ENCODE measurements at regions not wholly inside any gene's neighbourhood (a gene's known extent, or its start where the extent isn't known, plus 50 kb on each side); places are given as distances from the start of the nearest gene placed in this dataset.

- TF ChIP-seq, protein P1, sequence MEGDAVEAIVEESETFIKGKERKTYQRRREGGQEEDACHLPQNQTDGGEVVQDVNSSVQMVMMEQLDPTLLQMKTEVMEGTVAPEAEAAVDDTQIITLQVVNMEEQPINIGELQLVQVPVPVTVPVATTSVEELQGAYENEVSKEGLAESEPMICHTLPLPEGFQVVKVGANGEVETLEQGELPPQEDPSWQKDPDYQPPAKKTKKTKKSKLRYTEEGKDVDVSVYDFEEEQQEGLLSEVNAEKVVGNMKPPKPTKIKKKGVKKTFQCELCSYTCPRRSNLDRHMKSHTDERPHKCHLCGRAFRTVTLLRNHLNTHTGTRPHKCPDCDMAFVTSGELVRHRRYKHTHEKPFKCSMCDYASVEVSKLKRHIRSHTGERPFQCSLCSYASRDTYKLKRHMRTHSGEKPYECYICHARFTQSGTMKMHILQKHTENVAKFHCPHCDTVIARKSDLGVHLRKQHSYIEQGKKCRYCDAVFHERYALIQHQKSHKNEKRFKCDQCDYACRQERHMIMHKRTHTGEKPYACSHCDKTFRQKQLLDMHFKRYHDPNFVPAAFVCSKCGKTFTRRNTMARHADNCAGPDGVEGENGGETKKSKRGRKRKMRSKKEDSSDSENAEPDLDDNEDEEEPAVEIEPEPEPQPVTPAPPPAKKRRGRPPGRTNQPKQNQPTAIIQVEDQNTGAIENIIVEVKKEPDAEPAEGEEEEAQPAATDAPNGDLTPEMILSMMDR (IDR thresholded peaks at IDR 0.05; ENCODE audit: control extremely low read depth in 1 of 3, insufficient read depth in 1 of 3, low read depth in 1 of 3, low read length in 3 of 3): no peak
- TF ChIP-seq ASH2L (IDR thresholded peaks at IDR 0.05; ENCODE audit: low read length): no peak
- TF ChIP-seq TEAD4 (IDR thresholded peaks at IDR 0.05; ENCODE audit: low read depth, low read length): no peak
- no peak for TF ChIP-seq MAX (IDR thresholded peaks at IDR 0.05)
Observed at GRCh38 chr5:82487131-82487530, 209.0 kb upstream of the RPS23 start (continued).

Measured in H1 (cell line).